GM21786 (cell line): ENCODE measurements at regions not wholly inside any gene's neighbourhood (a gene's known extent, or its start where the extent isn't known, plus 50 kb on each side); places are given as distances from the start of the nearest gene placed in this dataset.

Source experiments
- ATAC-seq: cut with Tn5 transposase; IDR thresholded peaks from one replicate; pipeline ENCODE4 v1.9.1; 2021; ENCODE audit not compliant: unreplicated experiment

DNA sequence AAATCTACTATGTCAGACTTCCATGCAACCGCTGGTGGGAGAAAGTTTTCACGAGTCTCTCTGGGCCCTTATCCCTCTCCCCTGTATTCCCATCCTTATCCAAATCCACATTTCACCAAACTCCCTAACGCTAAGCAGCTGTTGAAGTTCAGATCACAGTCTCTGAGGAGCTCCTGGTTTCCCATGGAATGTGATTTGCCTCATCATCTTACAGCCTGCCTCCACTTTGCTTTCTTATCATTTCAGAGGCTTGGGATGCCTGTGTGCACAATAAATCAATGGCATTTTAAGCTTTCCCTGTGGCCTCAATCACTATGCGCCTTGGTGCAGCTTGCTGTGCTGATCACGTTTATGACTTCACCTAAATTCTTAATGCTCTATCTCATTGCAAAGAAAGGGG, 352.4 kb upstream of the FAT3 start:
- ATAC-seq, result no peak

DNA sequence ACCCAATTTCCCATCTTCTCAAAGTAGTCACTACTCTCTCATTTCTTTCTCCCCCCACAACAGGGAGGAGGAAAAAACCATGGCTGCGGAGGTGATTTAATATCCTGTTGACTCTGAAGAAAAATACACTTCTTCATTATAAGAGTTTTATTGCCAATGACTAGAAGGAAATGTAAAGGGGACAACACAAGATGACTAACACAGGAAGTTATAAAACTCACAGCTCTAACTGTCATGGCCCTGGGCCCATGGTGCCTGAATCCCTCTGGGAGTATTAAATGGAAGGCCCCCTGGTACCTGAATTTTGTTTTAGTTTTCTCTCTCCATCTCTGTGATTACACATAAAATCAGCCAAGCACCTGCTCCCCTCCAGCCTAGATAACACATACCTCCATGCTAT, 352.8 kb upstream of the FAT3 start:
- no peak for ATAC-seq

DNA sequence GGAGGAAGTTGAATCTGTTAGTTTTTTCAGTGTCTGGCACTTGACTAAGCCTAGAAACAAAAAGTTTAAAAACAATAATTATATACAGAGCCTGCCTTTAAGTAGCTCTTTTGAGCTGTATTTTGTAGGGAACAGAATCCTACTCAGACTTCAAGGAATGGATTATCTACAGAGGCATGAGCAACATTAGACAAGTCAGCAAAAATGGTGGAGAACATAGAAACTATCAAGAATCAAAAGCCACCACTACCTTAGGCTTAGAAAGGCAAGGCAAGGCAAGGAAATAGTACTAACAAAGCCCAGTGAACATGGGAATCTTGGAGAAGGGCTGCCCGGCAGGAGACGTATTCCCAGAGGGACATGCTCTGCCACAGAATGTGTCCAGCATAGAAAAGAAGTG, 353.6 kb upstream of the FAT3 start:
- no peak for ATAC-seq

DNA sequence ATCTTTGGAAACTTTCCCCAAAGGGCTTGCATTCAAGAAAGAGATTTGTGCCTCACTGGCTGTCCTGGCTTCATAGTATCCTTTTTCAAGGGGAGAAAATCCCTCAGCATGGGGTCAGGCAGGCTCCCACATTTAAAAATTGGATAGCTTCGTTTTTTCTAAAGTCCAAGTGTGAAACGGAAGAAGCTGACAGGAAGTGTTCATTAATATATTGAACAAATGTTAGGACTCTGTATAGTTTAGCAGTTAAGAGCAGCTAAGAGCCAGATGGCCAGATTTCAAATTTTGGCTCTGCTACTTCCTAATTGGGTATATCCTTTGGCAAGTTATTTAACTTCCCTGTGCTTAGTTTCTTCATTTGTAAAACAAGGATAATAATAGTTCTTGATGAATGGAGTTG, 354.9 kb upstream of the FAT3 start:
- ATAC-seq, result no peak

DNA sequence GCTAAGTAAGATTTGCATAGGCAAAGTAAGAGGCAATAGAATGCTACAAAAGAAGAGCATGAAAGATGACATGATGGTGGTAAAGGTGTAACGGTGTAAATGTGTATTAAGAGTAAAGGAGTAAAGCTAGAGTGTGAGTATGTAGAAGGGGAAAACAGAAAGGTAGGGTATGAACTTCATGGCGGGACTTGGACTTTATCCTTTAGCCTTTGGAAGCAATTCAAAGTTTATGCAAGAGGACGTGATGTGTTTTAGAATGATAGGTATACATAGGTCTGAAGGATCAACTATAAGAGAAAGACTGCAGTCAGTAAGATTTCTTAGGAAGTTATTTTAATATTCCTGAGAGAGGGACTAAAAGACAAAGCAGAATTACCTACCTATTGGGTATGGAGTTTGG, 358.0 kb upstream of the FAT3 start:
- no peak for ATAC-seq

DNA sequence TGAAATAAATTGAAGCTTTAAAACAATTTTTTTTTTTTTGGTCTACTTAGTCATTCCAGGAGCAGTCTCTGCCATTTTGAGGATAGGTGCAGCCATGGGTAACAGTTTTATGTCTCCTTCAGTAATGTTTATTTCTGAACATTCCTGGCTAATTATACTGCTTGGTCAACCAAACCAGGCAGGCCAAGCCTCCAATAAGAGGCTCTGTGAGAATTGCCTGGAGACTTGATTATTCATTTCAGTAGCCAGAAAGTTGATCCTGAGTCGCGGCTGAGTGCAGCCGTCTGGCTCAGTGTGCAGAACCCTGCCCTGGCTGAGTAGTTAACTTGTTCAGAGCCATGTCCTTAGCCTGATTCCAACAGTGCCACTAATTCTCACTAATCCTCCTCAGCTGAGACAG, 364.0 kb upstream of the FAT3 start:
- peak; percentile 21 for ATAC-seq

DNA sequence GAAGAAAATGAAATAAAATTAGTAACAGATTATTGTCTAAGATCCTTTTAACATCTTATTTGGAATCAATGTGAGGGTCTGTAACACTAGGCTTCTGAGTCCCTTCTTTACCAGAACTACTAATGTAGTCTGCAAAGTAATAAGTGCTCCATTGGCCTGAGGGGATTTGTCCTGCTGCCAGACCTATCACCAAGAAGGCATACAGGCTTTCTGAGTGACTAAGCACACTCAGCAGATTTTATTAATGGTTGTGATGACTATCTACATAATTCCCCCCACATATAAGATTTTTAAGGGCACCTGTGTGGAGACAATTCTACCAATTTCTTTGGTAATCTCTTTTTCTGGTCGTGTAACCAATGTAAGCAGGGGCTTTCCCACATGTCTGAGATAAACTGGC, 365.0 kb upstream of the FAT3 start:
- no peak for ATAC-seq

DNA sequence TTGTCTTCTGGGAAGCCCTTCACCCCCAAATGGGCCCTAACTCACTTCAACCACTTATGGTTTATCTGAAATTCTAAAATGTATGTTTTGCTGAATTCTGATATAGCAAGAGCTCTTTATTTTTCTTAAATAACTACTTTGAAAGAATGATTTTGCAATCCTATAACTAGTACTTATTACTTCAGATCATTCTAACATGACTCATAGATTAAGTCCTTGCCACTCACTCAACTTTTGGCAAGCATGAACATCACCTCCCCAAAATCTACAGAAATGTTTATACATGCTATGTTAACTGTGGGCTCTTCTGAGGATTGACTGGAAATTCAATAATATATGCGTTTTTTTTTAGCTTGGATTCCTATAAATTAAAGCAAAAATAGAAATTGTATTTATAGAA, 367.4 kb upstream of the FAT3 start:
- ATAC-seq, result no peak

DNA sequence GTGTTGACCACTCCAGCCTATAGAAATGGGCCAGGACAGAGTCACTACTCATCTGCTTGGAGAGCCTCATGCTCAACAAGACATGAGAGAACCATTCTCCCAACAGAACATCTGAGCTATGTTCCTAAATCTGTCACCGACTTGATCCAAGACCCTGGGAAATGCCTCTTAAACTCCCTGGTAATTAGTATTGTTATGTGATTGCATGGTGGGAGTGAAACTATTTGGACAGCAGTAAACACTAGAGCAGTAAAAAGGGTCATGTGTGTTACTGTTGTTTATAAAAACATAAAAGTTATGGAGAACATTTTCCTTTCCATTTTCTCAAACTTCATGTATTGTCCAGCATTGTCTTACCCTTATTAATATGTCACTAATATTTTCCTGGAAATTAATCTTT, 369.8 kb upstream of the FAT3 start:
- ATAC-seq, result no peak

DNA sequence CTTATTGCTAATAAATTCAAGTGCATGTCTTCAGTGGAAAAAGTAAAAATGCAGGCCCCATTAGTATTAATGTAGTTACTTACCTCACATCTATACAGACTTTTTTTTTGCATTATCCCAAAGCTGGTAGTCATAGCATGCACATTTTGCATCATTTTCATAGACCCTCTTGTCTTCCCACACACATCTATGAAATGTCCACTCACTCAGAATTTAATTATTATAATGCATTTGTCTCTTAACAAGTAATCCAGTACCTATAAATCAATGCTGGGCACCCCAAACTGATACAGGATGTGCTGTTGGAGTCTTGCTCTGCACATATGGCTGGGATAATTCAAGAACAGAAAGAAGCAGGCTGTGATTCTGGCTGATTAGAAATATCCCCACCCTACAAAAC, 370.4 kb upstream of the FAT3 start:
- no peak for ATAC-seq

DNA sequence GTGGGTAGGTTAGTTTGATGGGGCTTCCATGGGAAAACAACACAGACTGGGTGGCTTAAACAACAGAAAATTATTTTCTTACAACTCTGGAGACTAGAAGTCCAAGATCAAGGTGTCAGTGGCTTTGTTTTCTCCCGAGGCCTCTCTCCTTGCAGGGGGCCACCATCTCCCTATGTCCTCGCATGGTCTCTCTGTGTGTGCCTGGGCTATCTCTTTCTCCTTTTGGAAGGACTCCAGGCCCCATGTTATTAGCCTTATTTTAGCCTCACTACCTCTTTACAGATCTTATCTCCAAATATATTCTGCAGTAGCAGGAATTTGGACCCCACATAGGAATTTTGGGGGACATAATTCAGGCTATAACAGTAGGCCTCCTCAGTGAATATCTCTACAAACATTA, 372.7 kb upstream of the FAT3 start:
- no peak for ATAC-seq

DNA sequence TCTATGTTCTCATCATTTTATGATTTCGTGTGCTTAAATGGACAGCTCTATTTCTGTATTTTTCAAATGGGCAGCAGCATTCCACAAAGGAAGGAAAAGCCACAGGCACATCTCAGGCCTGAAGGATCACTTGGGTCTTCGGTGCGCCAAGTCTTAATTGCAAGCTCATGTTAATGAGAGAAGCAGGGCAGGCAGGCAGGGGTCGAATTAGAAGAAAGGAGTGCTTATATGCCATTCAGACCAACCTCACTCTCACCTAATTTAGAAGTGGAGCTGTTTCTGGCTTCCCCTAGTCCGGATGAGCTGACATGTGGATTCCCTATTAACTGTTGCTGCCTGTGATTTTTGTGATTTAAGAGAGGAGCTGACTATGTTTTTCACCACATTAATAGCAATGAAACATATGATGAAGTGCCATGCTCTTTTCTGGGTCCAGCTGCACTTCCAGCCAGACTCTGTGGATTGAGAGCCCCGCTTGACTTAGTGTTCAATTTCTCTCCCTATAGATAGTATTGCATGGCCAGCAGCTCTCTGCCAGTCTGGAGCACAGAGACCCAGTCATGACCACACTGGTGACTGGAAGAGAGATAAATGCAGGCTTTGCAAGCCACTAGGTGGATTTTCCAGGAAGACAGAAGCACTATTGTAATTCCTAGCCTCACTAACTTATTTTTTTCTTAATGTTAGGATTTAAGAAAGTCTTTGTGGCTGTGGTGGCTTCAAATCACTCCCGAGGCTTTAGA, 373.9 kb upstream of the FAT3 start:
- ATAC-seq, result no peak

DNA sequence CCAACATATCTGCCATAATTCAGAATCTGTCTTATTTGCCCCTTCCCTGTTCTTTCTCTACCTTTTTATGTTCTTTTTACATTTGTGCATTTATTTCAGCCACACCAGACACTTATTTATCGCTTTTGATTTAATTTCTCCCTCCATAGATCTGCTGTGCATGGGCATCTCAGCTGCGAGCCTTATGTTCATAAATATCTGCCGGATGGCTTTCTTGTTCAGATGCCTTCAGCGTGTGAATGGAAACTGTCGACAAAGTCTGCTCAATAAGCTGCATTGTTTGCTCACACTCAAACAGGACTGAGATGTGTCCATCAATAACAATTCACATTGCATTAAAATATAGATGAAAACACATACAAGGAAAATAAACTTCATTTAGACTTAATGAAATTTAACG, 374.6 kb upstream of the FAT3 start:
- ATAC-seq, result no peak

DNA sequence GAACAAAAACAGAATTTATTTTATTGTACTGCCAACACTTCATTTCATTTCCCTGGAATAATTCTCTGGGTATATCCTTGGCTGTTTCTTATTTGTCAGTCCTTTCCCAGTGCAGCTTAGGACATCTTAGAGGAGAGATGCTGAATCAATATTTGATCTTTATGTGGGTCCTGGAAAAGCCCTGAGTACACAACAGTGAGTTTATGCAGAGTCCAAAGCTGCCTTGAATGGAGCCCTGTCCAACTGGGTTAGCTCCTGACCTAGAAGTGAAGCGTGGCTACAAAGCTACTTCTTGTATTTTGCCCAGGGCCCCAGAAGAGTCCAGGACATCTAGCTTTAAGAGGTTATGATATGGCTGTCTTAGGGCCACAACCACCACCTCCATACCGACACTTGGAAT, 378.0 kb upstream of the FAT3 start:
- no peak for ATAC-seq

DNA sequence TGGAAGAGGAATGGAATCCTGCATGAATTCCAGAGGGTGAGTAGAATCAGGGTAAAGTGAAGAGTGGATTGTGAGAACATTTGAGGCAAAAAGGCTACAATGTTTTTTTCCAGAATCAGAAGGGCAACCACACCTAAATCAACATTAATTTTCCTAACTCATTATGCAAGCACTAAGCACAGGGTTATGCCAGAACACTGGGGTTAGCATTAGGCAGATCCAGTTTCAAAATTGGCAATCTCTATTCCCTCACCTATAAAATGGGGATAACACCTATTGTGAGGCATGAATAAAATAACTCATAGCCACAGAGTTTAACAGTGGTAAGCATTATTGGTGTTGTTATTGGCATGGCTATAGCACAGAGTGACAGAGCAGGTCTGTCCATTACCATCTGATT, 378.6 kb upstream of the FAT3 start:
- no peak for ATAC-seq

DNA sequence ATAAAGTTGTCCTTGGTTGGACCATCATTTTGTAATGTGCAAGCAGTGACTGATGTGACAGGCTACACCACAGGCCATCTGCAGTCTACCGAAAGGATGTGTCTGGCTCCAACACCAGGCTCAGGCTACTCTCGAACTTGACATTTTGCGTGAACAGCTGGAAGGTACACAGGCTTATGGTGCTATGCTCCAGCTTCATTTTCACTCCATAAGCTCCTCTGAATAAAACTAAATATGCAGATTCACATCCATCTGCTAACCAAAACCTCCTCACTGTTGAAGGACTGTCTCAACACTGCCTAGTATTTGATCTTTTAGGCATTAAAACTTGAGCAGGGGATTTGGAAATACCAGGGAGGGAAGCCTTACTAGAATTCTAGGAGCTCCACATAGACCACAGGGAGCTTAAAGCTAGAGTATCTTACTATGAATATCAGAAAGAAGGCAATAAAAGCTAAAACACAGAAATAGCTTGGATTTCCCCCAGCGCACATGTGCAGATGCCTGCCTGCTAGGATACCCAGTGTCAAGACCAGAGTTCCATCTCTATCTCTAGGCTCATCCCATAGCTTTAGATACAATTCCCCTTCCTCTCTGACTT, 383.9 kb upstream of the FAT3 start:
- no peak for ATAC-seq

DNA sequence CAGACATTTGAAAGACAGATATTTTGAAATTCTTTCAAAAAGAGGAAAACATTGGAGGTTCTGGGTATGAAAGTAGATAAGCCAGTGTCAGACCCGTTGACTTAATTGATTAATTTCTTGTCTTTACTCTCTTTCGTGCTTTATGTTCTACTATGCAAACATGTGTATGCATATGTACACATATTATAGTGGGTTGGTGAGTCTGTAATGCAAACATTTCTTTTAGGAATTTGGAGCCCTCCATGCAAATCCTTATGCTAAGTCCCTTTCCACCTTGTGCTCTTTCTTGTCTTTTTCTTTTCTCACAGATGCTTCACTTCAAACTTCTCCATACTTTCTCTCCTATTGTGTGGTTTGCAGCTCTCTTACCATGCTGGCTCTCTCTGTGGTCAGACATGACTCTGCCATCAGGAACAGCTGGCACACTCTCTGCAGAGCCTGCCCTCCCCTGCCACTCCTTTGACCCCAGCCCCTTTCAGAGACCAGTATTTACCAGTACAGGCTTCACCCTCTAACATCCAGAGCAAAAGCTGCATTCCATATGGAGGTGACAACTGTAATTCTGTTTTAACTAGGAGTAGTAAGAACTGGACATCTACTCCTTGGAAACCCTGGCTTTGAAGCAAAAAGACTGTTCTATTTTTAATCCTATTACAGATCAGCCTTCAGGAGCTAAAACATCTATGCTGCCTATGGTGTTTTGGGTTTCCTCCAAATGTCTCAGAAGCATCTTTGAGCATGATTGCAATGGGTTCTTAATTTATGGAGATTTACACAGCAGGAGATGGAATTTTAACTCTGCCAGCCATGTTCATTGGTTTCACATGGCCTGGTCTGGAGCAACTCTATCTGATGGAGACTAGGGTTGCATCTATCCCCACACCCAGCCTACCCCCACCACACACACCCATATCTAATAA, 386.9 kb upstream of the FAT3 start:
- no peak for ATAC-seq

DNA sequence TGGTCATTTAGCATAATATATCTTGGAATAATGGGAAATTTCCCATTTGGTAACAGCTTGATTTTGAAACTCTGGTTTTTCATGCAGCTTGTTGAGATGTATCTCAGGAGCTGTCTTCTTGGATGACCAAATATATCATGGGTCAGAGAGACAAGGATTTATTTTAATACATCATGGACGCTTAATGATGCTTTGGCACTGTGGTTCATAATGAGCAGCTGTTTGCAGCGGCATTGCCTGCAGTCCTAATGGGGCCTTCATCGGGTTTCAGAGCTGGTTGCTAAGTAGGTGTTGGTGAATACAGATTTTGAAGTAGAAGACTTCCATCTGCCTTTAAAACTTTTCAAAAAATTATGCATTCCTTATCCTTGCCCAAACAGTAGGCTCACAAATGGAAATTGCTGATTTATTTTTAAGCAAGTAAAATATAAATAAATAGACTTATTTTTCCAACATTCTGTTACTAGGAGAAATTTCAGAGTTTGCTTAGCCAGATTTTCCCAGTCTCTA, 389.5 kb upstream of the FAT3 start:
- no peak for ATAC-seq

DNA sequence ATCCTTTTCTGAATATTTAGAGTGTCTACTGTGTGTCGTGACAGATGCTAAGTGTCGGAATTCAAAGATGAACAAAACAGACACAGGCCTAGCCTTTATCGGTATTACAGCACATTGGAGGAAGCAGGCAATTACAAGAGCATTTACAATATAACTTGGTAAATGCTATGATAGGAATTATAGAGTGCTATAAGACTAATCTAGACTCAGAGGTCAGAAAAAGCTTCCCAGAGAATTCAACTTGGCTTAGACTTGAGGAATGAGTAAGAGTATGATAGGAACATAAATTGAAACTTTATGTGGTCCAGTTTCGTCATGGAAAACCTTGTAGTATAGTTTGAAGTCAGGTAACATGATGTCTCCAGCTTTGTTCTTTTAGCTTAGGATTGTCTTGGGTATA, 395.7 kb upstream of the FAT3 start:
- no peak for ATAC-seq

DNA sequence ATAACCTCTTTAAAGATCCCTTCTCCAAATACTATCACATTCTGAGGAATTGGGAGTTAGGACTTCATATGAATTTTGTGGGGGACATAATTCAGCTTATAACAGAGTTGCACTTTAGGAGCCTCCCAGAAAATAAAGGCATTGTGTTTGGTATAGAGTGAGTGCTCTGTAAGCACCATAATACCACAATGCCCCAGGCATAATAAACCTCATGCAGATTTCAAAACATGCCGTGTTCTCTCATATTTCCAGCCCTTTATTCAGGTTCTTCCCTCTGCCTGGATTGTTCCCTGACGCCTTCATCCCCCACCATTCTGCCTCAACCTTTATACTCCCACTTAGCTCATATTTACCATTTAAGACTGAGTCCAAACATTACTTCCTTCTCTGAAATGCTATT, 398.8 kb upstream of the FAT3 start:
- ATAC-seq, result no peak

DNA sequence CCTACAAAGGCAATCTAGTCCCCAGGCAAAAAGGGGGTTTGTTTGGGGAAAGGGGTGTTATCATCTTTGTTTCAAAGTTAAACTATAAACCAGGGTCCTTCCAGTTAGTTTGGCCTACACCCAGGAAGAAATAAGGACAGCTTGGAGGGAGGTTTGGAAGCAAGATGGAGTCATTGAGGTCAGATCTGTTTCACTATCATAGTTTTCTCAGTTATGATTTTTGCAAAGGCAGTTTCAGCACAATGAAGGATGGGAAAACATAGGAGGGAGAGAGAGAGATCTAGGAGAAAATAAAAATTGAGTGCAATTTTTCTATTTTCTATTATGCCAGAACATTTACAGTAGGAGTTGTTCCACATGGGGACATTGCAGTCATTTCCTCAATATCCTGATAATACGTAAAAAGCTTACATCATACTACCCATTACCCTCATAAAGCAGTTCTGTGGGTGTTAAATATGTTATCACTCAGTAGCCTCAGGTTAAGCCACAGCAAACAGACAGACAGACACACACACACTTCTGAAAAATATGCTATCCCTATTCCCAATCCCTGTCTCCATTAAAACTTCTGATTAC, 401.3 kb upstream of the FAT3 start:
- ATAC-seq, result no peak

DNA sequence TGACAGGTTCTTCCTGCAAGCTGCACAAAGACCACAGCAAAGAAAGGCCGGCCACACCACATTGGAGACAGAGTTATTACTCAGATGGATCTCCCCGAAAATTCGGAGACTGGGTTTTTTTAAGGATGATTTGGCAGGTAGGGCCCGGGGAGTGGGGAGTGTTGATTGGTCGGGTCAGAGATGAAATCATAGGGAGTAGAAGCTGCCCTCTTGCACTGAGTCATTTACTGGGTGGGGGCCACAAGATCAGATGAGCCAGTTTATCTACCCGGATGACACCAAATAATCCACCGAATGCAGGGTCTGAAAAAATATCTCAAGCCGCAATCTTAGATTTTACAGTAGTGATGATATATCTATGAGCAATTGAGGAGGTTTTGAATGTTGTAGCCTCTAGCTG, 401.8 kb upstream of the FAT3 start:
- no peak for ATAC-seq
